ENCODE measurements at regions not wholly inside any gene's neighbourhood (a gene's known extent, or its start where the extent isn't known, plus 50 kb on each side); places are given as distances from the start of the nearest gene placed in this dataset.

GRCh38 chr18:40630496-40630895, 1324.5 kb upstream of the PIK3C3 start:
- H3K4me3 ChIP-seq (ENCODE audit: low read length), result no peak overlapping the region
- no peaks in the 10 kb centered on the region for H3K4me1 ChIP-seq (ENCODE audit: control insufficient read depth, insufficient read depth, low read length)
- H3K36me3 ChIP-seq (ENCODE audit: control insufficient read depth, insufficient read depth, low read length, severe bottlenecking), result no peaks in the 10 kb centered on the region
- no peaks in the 10 kb centered on the region for H3K27me3 ChIP-seq (replicated peaks; ENCODE audit: control insufficient read depth, insufficient read depth, low read length)
- DNase-seq (ENCODE audit: low read depth), result no peak
- no peak overlapping the region for H3K9ac ChIP-seq (ENCODE audit: low read length)
- H3K9me3 ChIP-seq (ENCODE audit: control insufficient read depth, low read length), result peaks cover 3% of the 10 kb centered on the region

- no peak for DNase-seq (ENCODE audit: low read depth)
- Histone ChIP-seq H3K27me3 (replicated peaks; ENCODE audit: control insufficient read depth, insufficient read depth, low read length) (no peaks in the 10 kb centered on the region), H3K4me1 (ENCODE audit: control insufficient read depth, insufficient read depth, low read length) (no peaks in the 10 kb centered on the region), H3K4me3 (ENCODE audit: low read length) (no peak overlapping the region), H3K36me3 (ENCODE audit: control insufficient read depth, insufficient read depth, low read length, severe bottlenecking) (no peaks in the 10 kb centered on the region), H3K9me3 (ENCODE audit: control insufficient read depth, low read length) (peaks cover 3% of the 10 kb centered on the region), H3K9ac (ENCODE audit: low read length) (no peak overlapping the region)
Measured at GRCh38 chr18:40624959-40625358, 1330.1 kb upstream of the PIK3C3 start.

GRCh38 chr18:40613721-40614120, 1341.3 kb upstream of the PIK3C3 start:
- Histone ChIP-seq H3K4me1 (ENCODE audit: control insufficient read depth, insufficient read depth, low read length) (no peaks in the 10 kb centered on the region), H3K9ac (ENCODE audit: low read length) (no peak overlapping the region), H3K36me3 (ENCODE audit: control insufficient read depth, insufficient read depth, low read length, severe bottlenecking) (no peaks in the 10 kb centered on the region), H3K9me3 (ENCODE audit: control insufficient read depth, low read length) (no peaks in the 10 kb centered on the region), H3K27me3 (replicated peaks; ENCODE audit: control insufficient read depth, insufficient read depth, low read length) (no peaks in the 10 kb centered on the region), H3K4me3 (ENCODE audit: low read length) (no peak overlapping the region)
- DNase-seq (ENCODE audit: low read depth), result no peak

GRCh38 chr18:40612356-40612755, 1342.7 kb upstream of the PIK3C3 start:
- Histone ChIP-seq H3K4me3 (ENCODE audit: low read length) (no peak overlapping the region), H3K9me3 (ENCODE audit: control insufficient read depth, low read length) (no peaks in the 10 kb centered on the region), H3K27me3 (replicated peaks; ENCODE audit: control insufficient read depth, insufficient read depth, low read length) (no peaks in the 10 kb centered on the region), H3K4me1 (ENCODE audit: control insufficient read depth, insufficient read depth, low read length) (no peaks in the 10 kb centered on the region), H3K36me3 (ENCODE audit: control insufficient read depth, insufficient read depth, low read length, severe bottlenecking) (no peaks in the 10 kb centered on the region), H3K9ac (ENCODE audit: low read length) (no peak overlapping the region)
- DNase-seq (ENCODE audit: low read depth), result no peak

- H3K4me3 ChIP-seq (ENCODE audit: low read length), result no peak overlapping the region
- no peaks in the 10 kb centered on the region for H3K36me3 ChIP-seq (ENCODE audit: control insufficient read depth, insufficient read depth, low read length, severe bottlenecking)
- H3K4me1 ChIP-seq (ENCODE audit: control insufficient read depth, insufficient read depth, low read length), result no peaks in the 10 kb centered on the region
- DNase-seq (ENCODE audit: low read depth), result peak; percentile 44
- H3K9me3 ChIP-seq (ENCODE audit: control insufficient read depth, low read length), result no peaks in the 10 kb centered on the region
- H3K9ac ChIP-seq (ENCODE audit: low read length), result no peak overlapping the region
- H3K27me3 ChIP-seq (replicated peaks; ENCODE audit: control insufficient read depth, insufficient read depth, low read length), result no peaks in the 10 kb centered on the region
Measured at GRCh38 chr18:40608226-40608625, 1346.8 kb upstream of the PIK3C3 start.

- H3K4me3 ChIP-seq (ENCODE audit: low read length), result no peak overlapping the region
- H3K27me3 ChIP-seq (replicated peaks; ENCODE audit: control insufficient read depth, insufficient read depth, low read length), result no peaks in the 10 kb centered on the region
- no peak overlapping the region for H3K9ac ChIP-seq (ENCODE audit: low read length)
- H3K9me3 ChIP-seq (ENCODE audit: control insufficient read depth, low read length), result no peaks in the 10 kb centered on the region
- H3K36me3 ChIP-seq (ENCODE audit: control insufficient read depth, insufficient read depth, low read length, severe bottlenecking), result no peaks in the 10 kb centered on the region
- no peak for DNase-seq (ENCODE audit: low read depth)
- H3K4me1 ChIP-seq (ENCODE audit: control insufficient read depth, insufficient read depth, low read length), result no peaks in the 10 kb centered on the region
Measured at GRCh38 chr18:40607542-40608148, 1347.4 kb upstream of the PIK3C3 start.

GRCh38 chr18:40606996-40607395, 1348.0 kb upstream of the PIK3C3 start:
- no peaks in the 10 kb centered on the region for H3K4me1 ChIP-seq (ENCODE audit: control insufficient read depth, insufficient read depth, low read length)
- no peak for DNase-seq (ENCODE audit: low read depth)
- H3K27me3 ChIP-seq (replicated peaks; ENCODE audit: control insufficient read depth, insufficient read depth, low read length), result no peaks in the 10 kb centered on the region
- no peaks in the 10 kb centered on the region for H3K36me3 ChIP-seq (ENCODE audit: control insufficient read depth, insufficient read depth, low read length, severe bottlenecking)
- H3K9me3 ChIP-seq (ENCODE audit: control insufficient read depth, low read length), result no peaks in the 10 kb centered on the region
- no peak overlapping the region for H3K9ac ChIP-seq (ENCODE audit: low read length)
- no peak overlapping the region for H3K4me3 ChIP-seq (ENCODE audit: low read length)

- no peak overlapping the region for H3K4me3 ChIP-seq (ENCODE audit: low read length)
- no peak for DNase-seq (ENCODE audit: low read depth)
Measured at GRCh38 chr18:40583671-40584070, 1371.4 kb upstream of the PIK3C3 start.

GRCh38 chr18:40582105-40582504, 1372.9 kb upstream of the PIK3C3 start:
- Histone ChIP-seq H3K9ac (ENCODE audit: low read length) (no peak overlapping the region), H3K4me1 (ENCODE audit: control insufficient read depth, insufficient read depth, low read length) (no peaks in the 10 kb centered on the region), H3K27me3 (replicated peaks; ENCODE audit: control insufficient read depth, insufficient read depth, low read length) (no peaks in the 10 kb centered on the region), H3K36me3 (ENCODE audit: control insufficient read depth, insufficient read depth, low read length, severe bottlenecking) (no peaks in the 10 kb centered on the region), H3K4me3 (ENCODE audit: low read length) (no peak overlapping the region), H3K9me3 (ENCODE audit: control insufficient read depth, low read length) (peaks cover 6% of the 10 kb centered on the region)
- no peak for DNase-seq (ENCODE audit: low read depth)

More at GRCh38 chr18:40583671-40584070, 1371.4 kb upstream of the PIK3C3 start:
- H3K27me3 ChIP-seq (replicated peaks; ENCODE audit: control insufficient read depth, insufficient read depth, low read length), result no peaks in the 10 kb centered on the region
- H3K9me3 ChIP-seq (ENCODE audit: control insufficient read depth, low read length), result peaks cover 7% of the 10 kb centered on the region
- H3K4me1 ChIP-seq (ENCODE audit: control insufficient read depth, insufficient read depth, low read length), result no peaks in the 10 kb centered on the region
- H3K36me3 ChIP-seq (ENCODE audit: control insufficient read depth, insufficient read depth, low read length, severe bottlenecking), result no peaks in the 10 kb centered on the region
- no peak overlapping the region for H3K9ac ChIP-seq (ENCODE audit: low read length)

- H3K4me1 ChIP-seq (ENCODE audit: control insufficient read depth, insufficient read depth, low read length), result no peaks in the 10 kb centered on the region
- no peaks in the 10 kb centered on the region for H3K9me3 ChIP-seq (ENCODE audit: control insufficient read depth, low read length)
- no peak for DNase-seq (ENCODE audit: low read depth)
- H3K36me3 ChIP-seq (ENCODE audit: control insufficient read depth, insufficient read depth, low read length, severe bottlenecking), result no peaks in the 10 kb centered on the region
- no peak overlapping the region for H3K4me3 ChIP-seq (ENCODE audit: low read length)
- H3K9ac ChIP-seq (ENCODE audit: low read length), result no peak overlapping the region
- H3K27me3 ChIP-seq (replicated peaks; ENCODE audit: control insufficient read depth, insufficient read depth, low read length), result no peaks in the 10 kb centered on the region
Measured at GRCh38 chr18:40577981-40578365, 1377.1 kb upstream of the PIK3C3 start.

- Histone ChIP-seq H3K4me1 (ENCODE audit: control insufficient read depth, insufficient read depth, low read length) (no peaks in the 10 kb centered on the region), H3K9ac (ENCODE audit: low read length) (no peak overlapping the region), H3K4me3 (ENCODE audit: low read length) (no peak overlapping the region), H3K27me3 (replicated peaks; ENCODE audit: control insufficient read depth, insufficient read depth, low read length) (no peaks in the 10 kb centered on the region), H3K9me3 (ENCODE audit: control insufficient read depth, low read length) (no peaks in the 10 kb centered on the region), H3K36me3 (ENCODE audit: control insufficient read depth, insufficient read depth, low read length, severe bottlenecking) (no peaks in the 10 kb centered on the region)
- peak; percentile 15 for DNase-seq (ENCODE audit: low read depth)
Measured at GRCh38 chr18:40577239-40577980, 1377.6 kb upstream of the PIK3C3 start.
